ENCODE measurements at regions not wholly inside any gene's neighbourhood (a gene's known extent, or its start where the extent isn't known, plus 50 kb on each side); places are given as distances from the start of the nearest gene placed in this dataset.

- Mint-ChIP-seq H3K9me3 (no peaks in the 10 kb centered on the region), H3K36me3 (no peaks in the 10 kb centered on the region), H3K27ac (no peak overlapping the region), H3K4me3 (no peak overlapping the region), H3K27me3 (ENCODE audit: low read depth) (no peaks in the 10 kb centered on the region), H3K4me1 (peaks cover 25% of the 10 kb centered on the region)
- DNase-seq (ENCODE audit: low spot score in 2 of 2, unreplicated experiment in 2 of 2) = no peak
- TF ChIP-seq, protein P1, sequence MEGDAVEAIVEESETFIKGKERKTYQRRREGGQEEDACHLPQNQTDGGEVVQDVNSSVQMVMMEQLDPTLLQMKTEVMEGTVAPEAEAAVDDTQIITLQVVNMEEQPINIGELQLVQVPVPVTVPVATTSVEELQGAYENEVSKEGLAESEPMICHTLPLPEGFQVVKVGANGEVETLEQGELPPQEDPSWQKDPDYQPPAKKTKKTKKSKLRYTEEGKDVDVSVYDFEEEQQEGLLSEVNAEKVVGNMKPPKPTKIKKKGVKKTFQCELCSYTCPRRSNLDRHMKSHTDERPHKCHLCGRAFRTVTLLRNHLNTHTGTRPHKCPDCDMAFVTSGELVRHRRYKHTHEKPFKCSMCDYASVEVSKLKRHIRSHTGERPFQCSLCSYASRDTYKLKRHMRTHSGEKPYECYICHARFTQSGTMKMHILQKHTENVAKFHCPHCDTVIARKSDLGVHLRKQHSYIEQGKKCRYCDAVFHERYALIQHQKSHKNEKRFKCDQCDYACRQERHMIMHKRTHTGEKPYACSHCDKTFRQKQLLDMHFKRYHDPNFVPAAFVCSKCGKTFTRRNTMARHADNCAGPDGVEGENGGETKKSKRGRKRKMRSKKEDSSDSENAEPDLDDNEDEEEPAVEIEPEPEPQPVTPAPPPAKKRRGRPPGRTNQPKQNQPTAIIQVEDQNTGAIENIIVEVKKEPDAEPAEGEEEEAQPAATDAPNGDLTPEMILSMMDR (IDR thresholded peaks at IDR 0.05; ENCODE audit: unreplicated experiment) = no peak
These were observed 53.5 kb upstream of the EPB41L4A start for GRCh38 chr5:112472614-112473013.

DNA sequence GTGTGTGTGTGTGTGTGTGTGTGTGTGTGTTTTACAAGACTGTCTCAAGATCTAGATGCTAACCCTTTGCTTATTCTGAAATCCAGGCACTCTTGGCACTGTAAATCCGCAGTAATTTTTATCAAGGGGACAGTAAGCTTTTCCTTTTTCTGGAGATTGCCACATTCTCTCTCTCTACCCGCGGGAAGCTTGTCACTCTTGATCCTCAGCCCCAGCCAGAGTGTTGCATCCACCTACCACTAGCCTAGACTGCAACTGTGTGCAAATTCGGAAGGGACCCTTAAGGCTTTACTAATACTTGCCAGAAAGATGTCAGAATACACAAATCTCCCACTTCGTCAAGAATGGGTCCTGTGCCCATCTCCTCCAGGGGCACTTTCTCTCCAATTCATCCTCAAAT, 54.9 kb upstream of the EPB41L4A start:
- no peaks in the 10 kb centered on the region for H3K27me3 Mint-ChIP-seq (ENCODE audit: low read depth)
- no peak overlapping the region for H3K4me3 Mint-ChIP-seq
- no peaks in the 10 kb centered on the region for H3K9me3 Mint-ChIP-seq
- peaks cover 36% of the 10 kb centered on the region for H3K4me1 Mint-ChIP-seq
- no peak for DNase-seq (ENCODE audit: low spot score in 2 of 2, unreplicated experiment in 2 of 2)
- no peaks in the 10 kb centered on the region for H3K36me3 Mint-ChIP-seq
- TF ChIP-seq, protein P1 (IDR thresholded peaks at IDR 0.05; ENCODE audit: unreplicated experiment) = no peak
- H3K27ac Mint-ChIP-seq = peak overlapping the region; percentile 30

GRCh38 chr5:112475747-112476365, 56.8 kb upstream of the EPB41L4A start:
- TF ChIP-seq, protein P1 (IDR thresholded peaks at IDR 0.05; ENCODE audit: unreplicated experiment) = no peak
- DNase-seq (ENCODE audit: low spot score in 2 of 2, unreplicated experiment in 2 of 2) = no peak
- H3K4me1 Mint-ChIP-seq = peaks cover 50% of the 10 kb centered on the region
- no peak overlapping the region for H3K4me3 Mint-ChIP-seq
- no peaks in the 10 kb centered on the region for H3K36me3 Mint-ChIP-seq
- no peaks in the 10 kb centered on the region for H3K27me3 Mint-ChIP-seq (ENCODE audit: low read depth)
- H3K27ac Mint-ChIP-seq = peak overlapping the region; percentile 68
- no peaks in the 10 kb centered on the region for H3K9me3 Mint-ChIP-seq

- no peak for DNase-seq (ENCODE audit: low spot score in 2 of 2, unreplicated experiment in 2 of 2)
- H3K4me1 Mint-ChIP-seq = peaks cover 40% of the 10 kb centered on the region
- peaks cover 13% of the 10 kb centered on the region for H3K9me3 Mint-ChIP-seq
- no peak overlapping the region for H3K4me3 Mint-ChIP-seq
- TF ChIP-seq, protein P1 (IDR thresholded peaks at IDR 0.05; ENCODE audit: unreplicated experiment) = no peak
- peak overlapping the region; percentile 96 for H3K27ac Mint-ChIP-seq
- no peaks in the 10 kb centered on the region for H3K36me3 Mint-ChIP-seq
- H3K27me3 Mint-ChIP-seq (ENCODE audit: low read depth) = no peaks in the 10 kb centered on the region
These were observed 60.3 kb upstream of the EPB41L4A start for GRCh38 chr5:112479418-112479817.

DNA sequence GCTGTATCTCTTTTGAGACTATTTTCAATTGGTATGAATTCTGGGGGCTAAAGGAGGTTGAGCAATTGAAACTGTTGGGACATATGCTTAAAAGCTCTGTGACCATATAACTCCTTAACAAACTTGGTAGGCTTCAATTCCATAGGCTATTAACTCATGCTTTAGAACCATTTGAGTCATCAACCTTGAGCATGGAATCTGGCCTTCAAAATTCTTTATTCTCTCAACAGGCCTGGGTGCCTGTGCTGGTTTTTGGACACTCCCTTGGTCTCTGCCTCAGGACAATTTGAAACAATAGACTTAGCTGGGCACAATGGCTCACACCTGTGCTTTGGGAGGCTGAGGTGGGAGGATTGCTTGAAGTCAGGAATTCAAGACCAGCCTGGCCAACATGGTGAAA, 61.4 kb upstream of the EPB41L4A start:
- peak overlapping the region; percentile 96 for H3K27ac Mint-ChIP-seq
- TF ChIP-seq, protein P1 (IDR thresholded peaks at IDR 0.05; ENCODE audit: unreplicated experiment) = no peak
- H3K36me3 Mint-ChIP-seq = no peaks in the 10 kb centered on the region
- H3K9me3 Mint-ChIP-seq = peaks cover 16% of the 10 kb centered on the region
- H3K27me3 Mint-ChIP-seq (ENCODE audit: low read depth) = no peaks in the 10 kb centered on the region
- peaks cover 35% of the 10 kb centered on the region for H3K4me1 Mint-ChIP-seq
- DNase-seq (ENCODE audit: low spot score in 2 of 2, unreplicated experiment in 2 of 2) = no peak
- H3K4me3 Mint-ChIP-seq = no peak overlapping the region

DNA sequence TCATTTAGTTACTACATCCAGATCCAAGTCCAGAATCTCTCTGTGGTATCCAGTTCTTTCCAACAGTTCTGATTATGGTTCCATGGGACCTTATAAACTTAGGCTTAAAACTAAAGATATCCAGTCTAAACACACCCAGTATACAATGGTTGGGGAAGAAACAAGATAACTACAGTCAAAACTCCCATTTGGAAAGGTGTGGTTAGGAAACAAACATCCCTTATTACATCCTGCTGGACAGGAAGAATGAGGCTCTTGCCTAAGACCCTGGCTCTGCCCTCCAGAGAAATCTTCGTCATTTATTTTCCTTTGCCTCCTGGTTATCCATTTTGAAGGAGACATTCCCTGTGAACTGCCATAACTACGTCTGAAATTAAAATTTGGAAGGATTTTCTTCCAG, 64.6 kb upstream of the EPB41L4A start:
- no peaks in the 10 kb centered on the region for H3K27me3 Mint-ChIP-seq (ENCODE audit: low read depth)
- peaks cover 26% of the 10 kb centered on the region for H3K9me3 Mint-ChIP-seq
- H3K27ac Mint-ChIP-seq = no peak overlapping the region
- peaks cover 23% of the 10 kb centered on the region for H3K4me1 Mint-ChIP-seq
- TF ChIP-seq, protein P1 (IDR thresholded peaks at IDR 0.05; ENCODE audit: unreplicated experiment) = no peak
- no peak overlapping the region for H3K4me3 Mint-ChIP-seq
- peaks cover 3% of the 10 kb centered on the region for H3K36me3 Mint-ChIP-seq
- no peak for DNase-seq (ENCODE audit: low spot score in 2 of 2, unreplicated experiment in 2 of 2)

Data from mesothelial cell of epicardium (in vitro differentiated cells).